ENCODE measurements at regions not wholly inside any gene's neighbourhood (a gene's known extent, or its start where the extent isn't known, plus 50 kb on each side); places are given as distances from the start of the nearest gene placed in this dataset.

GRCh38 chr9:81741103-81741502 is 51.8 kb upstream of the TLE1 start:
- in situ Hi-C loops (cut with HindIII; ENCODE audit: low pct_ligation_motif_present, low sequenced_read_pairs) = no loop called here
- no peak overlapping the region for H3K4me3 ChIP-seq (ENCODE audit: low read depth, low read length)
- TF ChIP-seq CTCF (IDR thresholded peaks at IDR 0.05; ENCODE audit: low read depth, low read length, missing control alignments) = no peak
- DNase-seq = no peak
- no peaks in the 10 kb centered on the region for H3K27me3 ChIP-seq (replicated peaks)
- no peaks in the 10 kb centered on the region for H3K36me3 ChIP-seq (replicated peaks)
- no peak overlapping the region for H3K27ac ChIP-seq

- Histone ChIP-seq H3K27me3 (replicated peaks) (no peaks in the 10 kb centered on the region), H3K4me3 (ENCODE audit: low read depth, low read length) (no peak overlapping the region), H3K27ac (no peak overlapping the region), H3K36me3 (replicated peaks) (no peaks in the 10 kb centered on the region)
- DNase-seq = no peak
- in situ Hi-C loops (cut with HindIII; ENCODE audit: low pct_ligation_motif_present, low sequenced_read_pairs) = no loop called here
- TF ChIP-seq CTCF (IDR thresholded peaks at IDR 0.05; ENCODE audit: low read depth, low read length, missing control alignments) = no peak
Observed at GRCh38 chr9:81748091-81748490, 58.7 kb upstream of the TLE1 start.

GRCh38 chr9:81753436-81753835 is 64.1 kb upstream of the TLE1 start:
- Histone ChIP-seq H3K27me3 (replicated peaks) (no peaks in the 10 kb centered on the region), H3K36me3 (replicated peaks) (no peaks in the 10 kb centered on the region), H3K4me3 (ENCODE audit: low read depth, low read length) (no peak overlapping the region), H3K27ac (no peak overlapping the region)
- no peak for DNase-seq
- in situ Hi-C loops (cut with HindIII; ENCODE audit: low pct_ligation_motif_present, low sequenced_read_pairs) = no loop called here
- no peak for TF ChIP-seq CTCF (IDR thresholded peaks at IDR 0.05; ENCODE audit: low read depth, low read length, missing control alignments)

- TF ChIP-seq CTCF (IDR thresholded peaks at IDR 0.05; ENCODE audit: low read depth, low read length, missing control alignments) = no peak
- no peak overlapping the region for H3K4me3 ChIP-seq (ENCODE audit: low read depth, low read length)
- DNase-seq = no peak
- no peak overlapping the region for H3K27ac ChIP-seq
- no peaks in the 10 kb centered on the region for H3K36me3 ChIP-seq (replicated peaks)
- H3K27me3 ChIP-seq (replicated peaks) = no peaks in the 10 kb centered on the region
- in situ Hi-C loops (cut with HindIII; ENCODE audit: low pct_ligation_motif_present, low sequenced_read_pairs) = no loop called here
Observed at GRCh38 chr9:81754245-81754644, 64.9 kb upstream of the TLE1 start.

- Histone ChIP-seq H3K36me3 (replicated peaks) (no peaks in the 10 kb centered on the region), H3K4me3 (ENCODE audit: low read depth, low read length) (no peak overlapping the region), H3K27me3 (replicated peaks) (no peaks in the 10 kb centered on the region), H3K27ac (no peak overlapping the region)
- TF ChIP-seq CTCF (IDR thresholded peaks at IDR 0.05; ENCODE audit: low read depth, low read length, missing control alignments) = no peak
- in situ Hi-C loops (cut with HindIII; ENCODE audit: low pct_ligation_motif_present, low sequenced_read_pairs) = no loop called here
- DNase-seq = no peak
Observed at GRCh38 chr9:81755721-81756120, 66.4 kb upstream of the TLE1 start.

- H3K27me3 ChIP-seq (replicated peaks) = no peaks in the 10 kb centered on the region
- H3K36me3 ChIP-seq (replicated peaks) = no peaks in the 10 kb centered on the region
- H3K4me3 ChIP-seq (ENCODE audit: low read depth, low read length) = no peak overlapping the region
- no peak overlapping the region for H3K27ac ChIP-seq
- in situ Hi-C loops (cut with HindIII; ENCODE audit: low pct_ligation_motif_present, low sequenced_read_pairs) = no loop called here
- DNase-seq = no peak
- no peak for TF ChIP-seq CTCF (IDR thresholded peaks at IDR 0.05; ENCODE audit: low read depth, low read length, missing control alignments)
Observed at GRCh38 chr9:81756561-81756960, 67.2 kb upstream of the TLE1 start.
